ENCODE measurements at regions not wholly inside any gene's neighbourhood (a gene's known extent, or its start where the extent isn't known, plus 50 kb on each side); places are given as distances from the start of the nearest gene placed in this dataset.

GRCh38 chr17:13363771-13364170 is 238.0 kb downstream of the HS3ST3A1 start:
- no peaks in the 10 kb centered on the region for H3K79me2 ChIP-seq (ENCODE audit: insufficient read depth, low read length)
- no peak overlapping the region for H3K27ac Mint-ChIP-seq

More at GRCh38 chr17:13363771-13364170, 238.0 kb downstream of the HS3ST3A1 start:
- no peak for DNase-seq
- Histone ChIP-seq H3K23ac (ENCODE audit: insufficient read length, low read depth, low read length) (no peak overlapping the region), H4K8ac (replicated peaks; ENCODE audit: insufficient read length, low read depth, low read length) (no peak overlapping the region), H3K4me2 (ENCODE audit: insufficient read depth, insufficient read length, low read length) (no peak overlapping the region), H3K79me1 (ENCODE audit: insufficient read depth, low read depth, low read length, poor library complexity, severe bottlenecking) (no peaks in the 10 kb centered on the region), H3K56ac (ENCODE audit: insufficient read length, low read depth, low read length) (no peak overlapping the region), H3K18ac (ENCODE audit: insufficient read length, low read depth, low read length) (no peak overlapping the region), H3K4me1 (ENCODE audit: insufficient read depth, low read length) (no peaks in the 10 kb centered on the region), H3K9ac (ENCODE audit: extremely low read depth, insufficient read length, low read length) (no peak overlapping the region), H3K4ac (ENCODE audit: low read depth, low read length) (no peak overlapping the region), H4K5ac (ENCODE audit: insufficient read length, low read depth, low read length) (no peak overlapping the region), H2AFZ (ENCODE audit: low read length) (no peak overlapping the region), H2BK5ac (ENCODE audit: insufficient read length, low read length) (no peak overlapping the region), H3K27ac (ENCODE audit: insufficient read length, low read depth, low read length) (no peak overlapping the region), H2AK5ac (ENCODE audit: insufficient read length, low read length) (no peak overlapping the region), H4K91ac (ENCODE audit: insufficient read length, low read depth, low read length) (no peak overlapping the region), H3K27me3 (ENCODE audit: insufficient read depth, low read length) (no peaks in the 10 kb centered on the region), H3K23me2 (ENCODE audit: insufficient read length, low read depth, low read length, poor library complexity, severe bottlenecking) (no peaks in the 10 kb centered on the region), H2BK12ac (ENCODE audit: insufficient read length, low read depth, low read length) (no peak overlapping the region), H4K20me1 (ENCODE audit: control insufficient read depth, insufficient read depth, insufficient read length) (no peaks in the 10 kb centered on the region), H3T11ph (ENCODE audit: low read length) (no peak overlapping the region), H2BK15ac (ENCODE audit: low read depth, low read length) (no peak overlapping the region), H3K9me3 (ENCODE audit: control insufficient read depth, low read depth, low read length) (no peaks in the 10 kb centered on the region), H2BK20ac (ENCODE audit: low read depth, low read length, poor library complexity, severe bottlenecking) (no peak overlapping the region), H3K14ac (ENCODE audit: insufficient read depth, low read length) (no peak overlapping the region), H2BK120ac (ENCODE audit: low read depth, low read length, poor library complexity, severe bottlenecking) (no peak overlapping the region)
- peaks cover 0 to 4% of the 10 kb centered on the region in 2 experiments; a peak in 3 of 4 replicates for H3K4me1 Mint-ChIP-seq
- H3K9me3 Mint-ChIP-seq = no peaks in the 10 kb centered on the region
- no peak for TF ChIP-seq CTCF (conservative IDR thresholded peaks at IDR 0.05)
- H3K36me3 Mint-ChIP-seq (ENCODE audit: insufficient read depth in 1 of 3, low read depth in 3 of 3) = no peaks in the 10 kb centered on the region
- no peak overlapping the region for H3K4me3 Mint-ChIP-seq
- WGBS (ENCODE audit: extremely low coverage, insufficient read length, low lambda C conversion rate) = no CpG with 5 or more reads among the region's 1 CpG
- H3K27me3 Mint-ChIP-seq (ENCODE audit: low read depth) = peaks cover 5% of the 10 kb centered on the region

Data from H9 (cell line).